Stimulated activated naive CD4-positive, alpha-beta T cell treated with Interleukin-2 at 50 U/mL for 16 hours (primary cell): ENCODE measurements at regions not wholly inside any gene's neighbourhood (a gene's known extent, or its start where the extent isn't known, plus 50 kb on each side); places are given as distances from the start of the nearest gene placed in this dataset.

Experiments used
- DNase-seq: peaks from one replicate; lab custom pipeline; 2025; lab: John Stamatoyannopoulos, UW

GRCh38 chr10:110398419-110399105, 93.8 kb upstream of the SMNDC1 start:
- no peak for DNase-seq

DNA sequence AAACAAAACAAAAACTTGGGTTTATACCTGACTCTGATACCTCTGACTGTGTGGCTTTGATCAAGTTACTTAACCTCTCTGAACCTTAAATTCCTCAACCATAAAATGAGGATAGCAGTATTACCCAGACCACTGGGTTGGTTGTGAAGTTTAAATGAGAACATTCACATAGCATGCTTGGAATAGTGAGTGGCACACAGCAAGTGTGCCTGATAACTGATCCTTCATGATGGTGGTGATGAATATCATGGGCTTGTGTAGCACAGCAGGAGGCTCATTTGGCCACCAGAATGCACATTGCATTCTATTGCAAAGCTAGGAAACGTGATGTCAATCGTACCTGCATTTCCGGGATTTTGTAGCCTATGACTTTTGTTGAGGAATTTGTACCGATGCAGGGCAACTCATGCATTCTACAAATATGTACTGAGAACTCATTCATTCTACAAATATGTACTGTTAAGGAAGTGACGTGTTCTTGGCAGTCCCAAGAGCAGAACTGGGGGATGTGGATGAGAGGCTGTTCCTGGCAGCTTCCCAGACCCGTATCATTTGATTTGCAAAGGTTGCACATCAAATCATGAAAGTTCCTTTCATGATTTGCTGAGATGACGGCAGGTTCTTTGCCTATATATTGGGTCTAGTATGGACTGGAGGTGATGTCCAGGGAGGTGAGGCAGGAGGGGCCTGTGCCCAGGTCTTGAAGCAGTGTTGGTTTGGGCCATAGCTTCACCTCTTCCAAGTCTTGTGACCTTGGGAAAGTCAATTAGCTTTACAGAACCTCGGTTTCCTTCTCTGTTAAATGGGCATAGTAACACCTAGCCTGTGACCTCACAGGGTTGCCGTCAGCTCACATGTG, 94.6 kb upstream of the SMNDC1 start:
- DNase-seq = no peak

DNA sequence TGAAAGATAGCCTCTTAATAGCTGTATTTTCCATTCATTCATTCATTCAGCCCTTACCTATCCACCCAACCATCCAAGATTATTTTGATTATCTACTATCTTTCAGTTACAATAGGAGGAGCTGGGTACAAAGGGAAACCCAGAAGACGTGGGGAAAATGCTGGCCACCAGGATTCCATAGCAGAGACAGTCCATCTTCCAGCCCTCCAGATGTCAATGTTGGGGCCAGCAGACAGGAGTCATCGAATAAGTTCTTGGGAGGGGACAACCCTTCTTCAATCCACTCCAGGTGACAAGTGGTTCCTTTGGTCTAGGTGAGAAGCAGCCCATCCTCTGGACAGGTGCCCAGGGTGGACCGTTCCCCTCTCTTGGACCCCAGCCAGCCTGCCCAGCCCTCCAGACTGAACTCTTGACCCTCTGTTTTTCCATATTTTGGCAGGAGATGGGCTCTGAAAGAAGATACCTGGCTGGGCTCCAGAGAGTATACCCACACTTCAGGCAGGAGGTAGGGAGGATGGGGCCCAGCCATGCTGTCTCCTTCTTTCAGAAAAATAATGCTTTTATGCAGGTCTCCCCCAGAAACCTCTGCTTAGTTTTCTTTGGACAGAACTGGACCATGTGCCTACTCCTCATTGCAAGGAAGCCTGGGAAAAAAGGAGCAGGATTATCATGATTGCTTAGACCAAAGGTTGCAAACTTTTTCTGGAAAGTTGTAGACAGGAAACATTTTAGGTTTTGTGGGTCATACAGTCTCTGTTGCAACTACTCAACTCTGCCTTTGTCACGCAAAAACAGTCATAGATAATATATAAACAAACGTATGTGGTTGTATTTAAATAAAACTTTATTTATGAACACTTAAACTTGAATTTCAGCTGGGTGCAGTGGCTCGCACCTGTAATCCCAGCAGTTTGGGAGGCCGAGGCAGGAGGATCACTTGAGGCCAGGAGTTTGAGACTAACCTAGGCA, 95.5 kb upstream of the SMNDC1 start:
- DNase-seq = no peak

DNA sequence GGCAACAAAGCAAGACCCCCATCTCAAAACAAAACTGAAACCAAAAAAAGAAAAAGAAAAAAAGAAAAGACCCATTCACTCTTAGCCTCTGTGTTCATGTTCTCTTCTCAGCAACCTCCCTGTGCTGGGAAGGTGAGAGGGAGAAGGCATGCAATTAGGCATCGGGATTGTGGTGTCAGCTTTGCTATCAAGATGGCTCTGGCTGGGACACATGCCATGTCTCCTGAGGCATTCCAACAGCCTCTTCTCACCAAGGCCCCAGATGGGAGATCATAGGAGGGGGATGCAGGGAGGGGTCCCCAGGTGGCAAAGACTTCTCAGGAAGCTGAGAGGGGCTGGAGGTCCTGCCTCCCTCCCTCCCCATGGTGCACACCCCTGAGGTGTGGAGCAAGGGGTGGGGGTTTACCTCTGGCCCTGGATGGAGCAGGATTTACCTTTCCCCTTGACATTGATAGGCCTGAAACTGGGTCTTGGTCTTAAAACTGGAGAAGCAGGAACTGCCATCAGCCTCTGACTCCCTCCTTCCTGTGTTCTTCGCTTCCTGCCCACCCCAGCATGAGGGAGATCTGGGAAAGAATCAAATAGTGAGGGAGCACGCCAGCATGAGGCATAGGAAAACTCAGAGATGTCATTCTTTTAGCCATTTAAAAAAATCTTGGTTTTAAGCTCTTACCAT, 96.2 kb upstream of the DUSP5 start:
- no peak for DNase-seq

DNA sequence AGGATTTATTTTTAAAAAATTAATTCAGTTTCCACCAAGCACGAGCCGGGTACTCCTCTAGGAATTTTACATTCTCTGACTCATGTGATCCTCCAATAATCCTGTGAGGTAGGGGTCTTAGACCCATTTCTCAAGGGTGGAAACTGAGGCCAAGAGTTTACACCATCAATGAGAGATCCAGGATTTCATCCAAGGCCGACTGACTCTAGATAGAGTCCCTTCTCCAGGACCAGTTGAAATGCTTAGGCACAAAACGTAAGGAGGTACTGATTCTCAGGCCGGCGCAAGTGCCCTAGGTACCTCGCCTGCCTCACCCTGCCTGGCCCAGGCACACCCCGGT, 95.7 kb upstream of the DUSP5 start:
- DNase-seq = no peak

- DNase-seq = no peak
Measured at GRCh38 chr10:110403593-110403992, 94.1 kb upstream of the DUSP5 start.

DNA sequence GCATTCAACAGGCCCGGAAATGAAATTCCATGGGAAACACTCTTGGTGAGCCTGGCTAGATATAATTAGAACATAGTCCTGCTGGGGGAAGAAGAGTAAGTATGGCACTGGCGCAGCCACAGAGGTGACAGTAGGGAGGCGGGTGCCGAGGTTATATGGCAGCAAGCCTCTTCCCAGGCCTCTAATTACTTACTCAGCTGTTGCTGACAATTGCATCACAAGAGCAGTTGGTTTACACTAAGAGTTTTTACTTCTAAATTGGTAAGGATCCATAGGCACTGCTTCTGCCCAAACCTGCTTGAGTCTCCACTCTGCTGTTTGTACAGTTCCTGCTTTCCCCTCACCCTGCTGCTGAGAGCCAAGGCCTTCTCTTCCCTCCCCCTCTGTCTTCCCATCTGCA, 93.3 kb upstream of the DUSP5 start:
- DNase-seq = no peak

- DNase-seq = no peak
Measured at GRCh38 chr10:110404825-110405224, 92.9 kb upstream of the DUSP5 start.

DNA sequence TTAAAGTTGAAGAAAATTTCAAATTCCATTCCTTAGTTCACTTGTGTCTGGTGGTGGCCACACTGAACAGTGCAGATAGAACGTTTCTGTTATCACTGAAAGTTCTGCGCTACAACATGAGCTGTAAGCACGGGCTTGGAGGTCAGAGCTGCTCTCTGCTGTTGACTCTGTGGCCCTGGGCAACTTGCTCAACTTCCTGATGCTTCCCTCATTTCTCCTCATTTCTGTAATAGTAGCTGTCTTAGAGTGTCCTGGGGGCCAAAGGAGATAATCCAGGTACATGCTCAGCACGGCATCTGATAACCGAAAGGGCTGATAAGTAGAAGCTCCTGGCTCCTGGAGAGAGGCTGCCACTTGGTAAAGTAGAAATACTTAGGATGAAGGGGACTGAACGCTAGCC, 92.3 kb upstream of the DUSP5 start:
- DNase-seq = no peak

DNA sequence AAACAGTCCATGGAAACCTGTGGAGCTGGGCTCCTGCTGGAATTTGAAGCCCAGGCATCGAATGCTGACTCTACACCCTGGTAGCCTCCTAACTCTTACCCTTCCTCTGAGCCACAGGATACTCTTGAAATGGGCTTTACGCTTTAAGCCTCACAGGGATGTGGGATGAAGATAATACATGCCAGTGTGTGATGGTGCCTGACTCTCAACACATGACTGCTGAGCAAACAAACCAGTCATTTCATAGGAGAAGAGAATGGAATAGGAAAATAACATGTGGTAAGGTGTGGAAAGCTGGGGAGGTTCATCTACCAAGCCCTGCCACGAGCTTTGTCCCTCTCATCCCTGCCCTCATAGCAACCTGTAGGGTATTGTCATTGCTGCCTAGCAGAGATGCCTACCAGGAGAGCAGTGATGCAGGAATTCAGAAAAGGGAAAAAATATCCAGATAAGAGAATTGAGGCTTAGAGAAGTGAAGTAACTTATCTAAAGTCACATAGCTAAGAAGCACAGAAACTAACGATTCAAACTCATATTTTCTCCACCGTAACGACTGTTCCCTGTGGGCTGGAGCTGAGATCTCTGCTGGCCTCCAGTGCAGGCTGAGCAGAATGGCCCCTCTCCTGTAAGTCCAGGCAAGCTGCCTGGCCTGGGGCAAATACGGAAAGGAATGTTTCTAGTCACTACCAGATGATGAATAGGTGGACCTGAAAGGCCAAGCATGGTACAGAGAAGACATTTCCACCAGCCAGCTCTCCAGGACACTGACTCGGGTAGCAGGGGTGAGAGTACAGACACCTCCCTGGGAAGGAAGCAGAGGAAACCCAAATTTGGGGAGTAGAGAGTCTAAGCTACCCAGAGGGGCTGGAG, 90.2 kb upstream of the DUSP5 start:
- DNase-seq = no peak

GRCh38 chr10:110408203-110408871, 89.4 kb upstream of the DUSP5 start:
- DNase-seq = no peak

DNA sequence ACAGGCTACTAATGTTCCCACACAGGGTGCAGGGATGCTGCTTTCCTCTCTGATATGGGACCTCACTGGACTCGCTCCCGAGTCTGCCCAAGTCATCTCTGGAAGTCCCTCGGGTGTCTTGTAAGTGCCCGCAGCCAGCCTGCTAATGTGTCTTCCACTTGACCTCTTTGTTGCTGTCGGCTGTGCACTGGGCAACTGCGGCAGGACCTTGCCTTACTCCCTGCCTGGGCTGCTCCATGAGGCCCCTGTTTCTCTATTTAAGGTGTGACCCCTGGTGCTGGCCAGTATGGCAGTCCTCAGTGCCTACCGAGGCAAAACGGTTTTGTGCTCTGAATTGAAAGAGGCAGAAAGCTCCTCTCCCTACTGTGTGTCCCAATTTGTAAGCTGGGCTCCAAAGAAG, 88.8 kb upstream of the DUSP5 start:
- DNase-seq = no peak

- no peak for DNase-seq
Measured at GRCh38 chr10:110409488-110409887, 88.2 kb upstream of the DUSP5 start.

- no peak for DNase-seq
Measured at GRCh38 chr10:110409926-110410325, 87.8 kb upstream of the DUSP5 start.

DNA sequence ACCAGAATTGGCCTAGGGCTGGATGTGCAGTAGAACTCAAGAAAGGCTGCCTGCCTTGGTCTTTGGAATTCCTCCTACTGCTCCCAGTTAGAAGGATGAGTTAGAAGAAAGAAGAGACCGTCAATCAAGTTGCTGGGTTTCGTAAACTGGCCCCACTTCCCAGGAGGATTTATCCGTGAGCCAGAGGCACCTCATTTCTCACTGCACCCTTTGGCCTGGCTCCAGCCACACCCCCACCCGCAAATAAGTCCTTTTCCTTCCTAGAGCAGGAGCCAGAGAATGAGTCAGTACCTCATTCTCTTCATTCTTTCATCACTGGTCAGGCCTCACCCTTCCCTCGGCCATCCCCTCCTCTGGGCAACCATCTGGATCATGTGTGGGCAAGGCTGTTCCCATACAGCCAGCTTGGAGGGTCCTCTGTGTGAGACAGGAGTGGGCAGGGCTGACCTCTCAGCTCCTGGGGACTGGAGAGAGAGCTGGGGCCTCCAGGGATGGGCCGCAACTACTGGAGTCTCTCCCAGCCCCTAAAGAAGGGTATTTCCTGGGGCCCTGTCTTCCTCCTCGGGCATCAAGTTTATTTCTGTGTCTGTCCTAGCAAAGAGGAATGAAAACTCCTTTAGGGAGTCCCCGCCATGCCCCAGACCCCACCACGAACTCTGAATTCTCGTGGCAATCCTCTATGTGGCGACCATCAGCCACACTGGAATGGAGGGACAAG, 87.2 kb upstream of the DUSP5 start:
- no peak for DNase-seq

- no peak for DNase-seq
Measured at GRCh38 chr10:110411047-110411410, 86.7 kb upstream of the DUSP5 start.

GRCh38 chr10:110413049-110413783, 84.5 kb upstream of the DUSP5 start:
- DNase-seq = no peak

GRCh38 chr10:110413903-110414547, 83.7 kb upstream of the DUSP5 start:
- DNase-seq = no peak
